Gastrocnemius medialis (tissue), 4 donors: ENCODE measurements at regions not wholly inside any gene's neighbourhood (a gene's known extent, or its start where the extent isn't known, plus 50 kb on each side); places are given as distances from the start of the nearest gene placed in this dataset.

Source experiments
- ATAC-seq, 2 donors: fragments of 150-250 bp; one replicate each; pipeline ENCODE4 v1.9.1; 2016
- DNase-seq, 2 donors: peaks; one replicate each; pipeline ENCODE4 v3.0.0-alpha.2; 2019
- H3K27ac ChIP-seq, 4 donors: fragments of 200-600 bp; sonication (generic); 1 replicate in 1 of 4; 2 replicates in 3 of 4; pipeline ENCODE4 v1.5.1; 2016 to 2018; ENCODE audit warnings: mild to moderate bottlenecking in 2 of 4, moderate library complexity in 1 of 4
- H3K27me3 ChIP-seq, 3 donors: fragments of 200-600 bp; sonication (generic) in 2 of 3; 1 replicate in 1 of 3; 2 replicates in 2 of 3; pipeline versions ENCODE4 v1.5.1 to v1.6.0; 2016 to 2019; ENCODE audit warnings: mild to moderate bottlenecking in 1 of 3, moderate library complexity in 1 of 3
- H3K36me3 ChIP-seq, 2 donors: fragments of 200-600 bp; sonication (generic) in 1 of 2; one replicate each; pipeline ENCODE4 v1.5.1; 2017 to 2018
- H3K4me1 ChIP-seq, 2 donors: fragments of 200-600 bp; sonication (generic) in 1 of 2; one replicate each; pipeline ENCODE4 v1.5.1; 2016 to 2017; ENCODE audit warnings: mild to moderate bottlenecking in 2 of 2
- H3K4me3 ChIP-seq, 4 donors: fragments of 200-600 bp; sonication (generic) in 3 of 4; 1 replicate in 1 of 4; 2 replicates in 3 of 4; pipeline ENCODE4 v1.5.1; 2016 to 2019; ENCODE audit warnings: mild to moderate bottlenecking in 2 of 4
- H3K9me3 ChIP-seq, 3 donors: fragments of 200-600 bp; sonication (generic) in 2 of 3; 1 replicate in 1 of 3; 2 replicates in 2 of 3; pipeline ENCODE4 v1.5.1; 2016 to 2019
- CTCF ChIP-seq, 5 experiments: fragments of 450-650 bp in 3 of 5; fragments of 200-600 bp in 2 of 5; sonication (generic) in 2 of 5; IDR thresholded peaks in 4 of 5; conservative IDR thresholded peaks in 1 of 5; 1 replicate in 4 of 5; 2 replicates in 1 of 5; pipeline ENCODE4 v1.5.1; 2016 to 2019; ENCODE audit warnings: antibody characterized with exemption in 5 of 5, mild to moderate bottlenecking in 3 of 5, moderate library complexity in 3 of 5
- POLR2A ChIP-seq, 2 donors: fragments of 450-650 bp; IDR thresholded peaks; one replicate each; pipeline ENCODE4 v1.6.1; 2017; ENCODE audit warnings: antibody characterized with exemption in 2 of 2, mild to moderate bottlenecking in 2 of 2, moderate library complexity in 2 of 2
- in situ Hi-C, 4 donors: fragments of 200-750 bp; cut with MboI; loops; one replicate each; pipeline versions ENCODE4 v1.15.0 to v1.8.0; 2017; ENCODE audit warnings: low sequenced_read_pairs in 4 of 4
- intact Hi-C: fragments of 100-400 bp; cut with DNase I; formaldehyde crosslinking; loops from one replicate; pipeline ENCODE4 v1.15.1; 2023; ENCODE audit warnings: low total_unique reads
- microRNA-seq, 2 donors: library from miRNA; unstranded; fragments of <30 nt; microRNA quantifications; one replicate each; pipeline ENCODE4, GENCODE V29; 2016; ENCODE audit warnings: borderline replicate concordance in 2 of 2

- no peak for DNase-seq
Measured at GRCh38 chr14:106883218-106883692, 1356.9 kb downstream of the TMEM121 start.

More at GRCh38 chr14:106883218-106883692, 1356.9 kb downstream of the TMEM121 start:
- no peak for ATAC-seq
- intact Hi-C loops = no loop called here
- Histone ChIP-seq H3K4me1 (no peaks in the 10 kb centered on the region), H3K36me3 (no peaks in the 10 kb centered on the region), H3K27me3 (no peaks in the 10 kb centered on the region), H3K4me3 (no peak overlapping the region), H3K27ac (no peak overlapping the region), H3K9me3 (no peaks in the 10 kb centered on the region)
- TF ChIP-seq CTCF (IDR thresholded peaks at IDR 0.05 in 4 of 5, conservative IDR thresholded peaks at IDR 0.05 in 1 of 5) (peak in 2 of 5 experiments; percentile 40 to 47), POLR2A (IDR thresholded peaks at IDR 0.05) (no peak)
- in situ Hi-C loops = no loop called here

Small RNA genes lying in the stretch of these regions (microRNA-seq; reads per million reads assigned to microRNA genes)
- gene MIR4507 (0 reads per million in 2 donors), gene MIR4537 (0 reads per million in 2 donors), gene MIR4538 (0 reads per million in 2 donors), gene MIR4539 (0 reads per million in 2 donors), gene MIR5195 (0 reads per million in 2 donors), gene MIR8071-1 (0 reads per million in 2 donors), gene MIR8071-2 (0 reads per million in 2 donors)
